Uterus (tissue), 2 donors: ENCODE measurements at regions not wholly inside any gene's neighbourhood (a gene's known extent, or its start where the extent isn't known, plus 50 kb on each side); places are given as distances from the start of the nearest gene placed in this dataset.

Experiments used
- POLR2A ChIP-seq, 2 donors: fragments of 450-650 bp; IDR thresholded peaks; one replicate each; pipeline ENCODE4 v1.6.1; 2016; ENCODE audit warnings: antibody characterized with exemption in 2 of 2, mild to moderate bottlenecking in 1 of 2, moderate library complexity in 1 of 2
- TF ChIP-seq, protein P1 (sequence below), 4 experiments: fragments of 200-600 bp in 2 of 4; fragments of 450-650 bp in 2 of 4; sonication (generic) in 2 of 4; IDR thresholded peaks; one replicate each; pipeline ENCODE4 v1.5.1; 2016 to 2019; ENCODE audit warnings: antibody characterized with exemption in 4 of 4, mild to moderate bottlenecking in 2 of 4, moderate library complexity in 1 of 4

DNA sequence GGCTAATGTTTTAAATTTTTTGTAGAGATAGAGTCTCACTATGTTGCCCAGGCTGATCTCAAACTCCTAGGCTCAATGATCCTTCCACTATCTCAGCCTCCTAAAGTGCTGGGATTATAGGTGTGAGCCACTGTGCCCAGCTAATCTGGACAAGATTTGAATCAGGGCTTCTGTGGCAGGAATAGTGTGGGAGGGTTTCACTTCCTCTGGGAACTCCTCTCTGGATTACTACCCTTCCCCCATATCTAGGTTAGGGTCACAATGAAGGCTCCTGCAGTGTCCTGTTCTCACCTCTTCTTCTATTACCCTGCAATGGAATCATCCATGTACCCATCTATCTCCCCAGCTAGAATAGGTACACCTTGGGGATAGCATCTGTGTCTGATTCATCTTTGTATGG lies 133.6 kb upstream of the RAB4A start:
- TF ChIP-seq, protein P1, sequence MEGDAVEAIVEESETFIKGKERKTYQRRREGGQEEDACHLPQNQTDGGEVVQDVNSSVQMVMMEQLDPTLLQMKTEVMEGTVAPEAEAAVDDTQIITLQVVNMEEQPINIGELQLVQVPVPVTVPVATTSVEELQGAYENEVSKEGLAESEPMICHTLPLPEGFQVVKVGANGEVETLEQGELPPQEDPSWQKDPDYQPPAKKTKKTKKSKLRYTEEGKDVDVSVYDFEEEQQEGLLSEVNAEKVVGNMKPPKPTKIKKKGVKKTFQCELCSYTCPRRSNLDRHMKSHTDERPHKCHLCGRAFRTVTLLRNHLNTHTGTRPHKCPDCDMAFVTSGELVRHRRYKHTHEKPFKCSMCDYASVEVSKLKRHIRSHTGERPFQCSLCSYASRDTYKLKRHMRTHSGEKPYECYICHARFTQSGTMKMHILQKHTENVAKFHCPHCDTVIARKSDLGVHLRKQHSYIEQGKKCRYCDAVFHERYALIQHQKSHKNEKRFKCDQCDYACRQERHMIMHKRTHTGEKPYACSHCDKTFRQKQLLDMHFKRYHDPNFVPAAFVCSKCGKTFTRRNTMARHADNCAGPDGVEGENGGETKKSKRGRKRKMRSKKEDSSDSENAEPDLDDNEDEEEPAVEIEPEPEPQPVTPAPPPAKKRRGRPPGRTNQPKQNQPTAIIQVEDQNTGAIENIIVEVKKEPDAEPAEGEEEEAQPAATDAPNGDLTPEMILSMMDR (IDR thresholded peaks at IDR 0.05), result no peak
- TF ChIP-seq POLR2A (IDR thresholded peaks at IDR 0.05), result no peak
